GM18519 (cell line): ENCODE measurements at regions not wholly inside any gene's neighbourhood (a gene's known extent, or its start where the extent isn't known, plus 50 kb on each side); places are given as distances from the start of the nearest gene placed in this dataset.

Experiments
- ATAC-seq: cut with Tn5 transposase; IDR thresholded peaks from one replicate; pipeline ENCODE4 v1.9.1; 2021; ENCODE audit warnings: mild to moderate bottlenecking, moderate library complexity; ENCODE audit not compliant: unreplicated experiment, low FRiP score

- ATAC-seq, result no peak
Measured at GRCh38 chr10:126844406-126844805, 60.8 kb upstream of the DOCK1 start.

GRCh38 chr10:126846469-126846868 lies 58.8 kb upstream of the DOCK1 start:
- ATAC-seq, result no peak

- ATAC-seq, result no peak
Measured at GRCh38 chr10:126846959-126847358, 58.3 kb upstream of the DOCK1 start.

- no peak for ATAC-seq
Measured at GRCh38 chr10:126847666-126848065, 57.6 kb upstream of the DOCK1 start.

DNA sequence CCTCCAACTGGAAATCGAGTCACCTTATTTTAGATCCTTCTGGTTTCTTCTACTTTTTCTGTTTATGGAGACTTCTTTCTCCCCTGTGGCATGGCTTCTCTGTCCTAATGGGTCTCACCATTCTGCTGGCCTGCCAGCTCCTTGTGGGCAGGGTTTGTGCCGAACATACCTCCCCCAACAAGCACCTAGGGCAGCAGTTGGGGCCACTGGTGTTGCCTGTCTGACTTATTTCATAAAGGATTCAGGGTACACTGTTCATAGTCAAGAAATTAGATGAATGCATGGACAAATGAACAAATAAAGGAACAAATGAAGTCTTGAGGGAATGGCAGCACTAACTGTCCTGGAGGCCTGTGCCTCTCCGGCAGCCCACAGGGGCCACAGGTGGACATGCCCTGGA lies 55.6 kb upstream of the DOCK1 start:
- ATAC-seq, result no peak

GRCh38 chr10:126851414-126852108 lies 53.7 kb upstream of the DOCK1 start:
- ATAC-seq, result no peak

- no peak for ATAC-seq
Measured at GRCh38 chr10:126854726-126855495, 50.3 kb upstream of the DOCK1 start.
